A673 (cell line): ENCODE measurements at regions not wholly inside any gene's neighbourhood (a gene's known extent, or its start where the extent isn't known, plus 50 kb on each side); places are given as distances from the start of the nearest gene placed in this dataset.
A peak's percentile ranks its signal among the peaks of the same experiment; 100 is the strongest.
"Not testable (repeated sequence)": the region's sequence is repeated elsewhere in the genome, so short reads cannot be mapped to it uniquely, and the experiment has no call there.

Source experiments
- BruUV-seq: library from RNA; stranded (reverse); fragments of 400-500 nt; replicated peaks from 2 replicates; lab custom pipeline; 2021; lab: Mats Ljungman, UMichigan
- CTCF ChIA-PET: fragments of 300-600 bp; sonication (Branson Sonifier 250); formaldehyde crosslinking; loops from one replicate; lab custom pipeline; 2022; ENCODE audit warnings: antibody characterized with exemption; lab: Charles Lee
- POLR2A ChIA-PET: fragments of 300-600 bp; sonication (Branson Sonifier 250); formaldehyde crosslinking; loops from one replicate; lab custom pipeline; 2022; ENCODE audit warnings: antibody characterized with exemption; ENCODE audit not compliant: low non-redundant PET; lab: Charles Lee
- DNase-seq: peaks from one replicate; pipeline ENCODE4 v3.0.0-alpha.2; 2015; ENCODE audit warnings: low spot score
- H3K27ac ChIP-seq: fragments of 200-600 bp; sonication (generic); 2 replicates; pipeline ENCODE4 v1.5.1; 2016; ENCODE audit warnings: mixed run types, low read depth, mild to moderate bottlenecking, mixed read lengths, antibody characterized with exemption, low read length; ENCODE audit not compliant: poor library complexity, severe bottlenecking
- H3K27me3 ChIP-seq: fragments of 200-600 bp; sonication (generic); replicated peaks from 2 replicates; pipeline ENCODE4 v1.6.1; 2017; ENCODE audit warnings: mixed run types, low read depth, mild to moderate bottlenecking, mixed read lengths, antibody characterized with exemption, low read length; ENCODE audit not compliant: insufficient read depth, poor library complexity
- H3K36me3 ChIP-seq: fragments of 200-600 bp; sonication (generic); 2 replicates; pipeline ENCODE4 v1.6.1; 2016; ENCODE audit warnings: mixed run types, mild to moderate bottlenecking, mixed read lengths, antibody characterized with exemption, low read length; ENCODE audit not compliant: insufficient read depth, poor library complexity, severe bottlenecking
- H3K4me1 ChIP-seq: fragments of 200-600 bp; sonication (generic); 2 replicates; pipeline ENCODE4 v1.6.1; 2017; ENCODE audit warnings: mixed run types, mild to moderate bottlenecking, mixed read lengths, antibody characterized with exemption, low read length; ENCODE audit not compliant: insufficient read depth, poor library complexity, severe bottlenecking
- H3K4me3 ChIP-seq: fragments of 200-600 bp; sonication (generic); 2 replicates; pipeline ENCODE4 v1.5.1; 2016; ENCODE audit warnings: low read depth, mixed run types, mild to moderate bottlenecking, mixed read lengths, low read length; ENCODE audit not compliant: poor library complexity, severe bottlenecking
- H3K9me3 ChIP-seq: fragments of 200-600 bp; sonication (generic); 2 replicates; pipeline ENCODE4 v1.6.1; 2016; ENCODE audit warnings: mixed run types, low read depth, mild to moderate bottlenecking, mixed read lengths, antibody characterized with exemption, low read length; ENCODE audit not compliant: poor library complexity, severe bottlenecking
- EZH2 ChIP-seq: fragments of 200-600 bp; sonication (generic); IDR thresholded peaks from 2 replicates; pipeline ENCODE4 v1.6.1; 2017; ENCODE audit warnings: borderline replicate concordance, low read depth, mild to moderate bottlenecking, mixed read lengths, antibody characterized with exemption, low read length; ENCODE audit not compliant: poor library complexity, severe bottlenecking
- intact Hi-C: fragments of 100-400 bp; cut with micrococcal nuclease; formaldehyde crosslinking; loops from one replicate; pipeline ENCODE4 v1.10.0; 2022; ENCODE audit not compliant: unreplicated experiment
- TF ChIP-seq, protein P1 (sequence below): fragments of 300-800, 200-600 bp; sonication (generic); conservative IDR thresholded peaks from 2 replicates; pipeline ENCODE4 v1.5.1; 2017; ENCODE audit warnings: low read depth, mild to moderate bottlenecking, antibody characterized with exemption, low read length, moderate library complexity, mixed read lengths

DNA sequence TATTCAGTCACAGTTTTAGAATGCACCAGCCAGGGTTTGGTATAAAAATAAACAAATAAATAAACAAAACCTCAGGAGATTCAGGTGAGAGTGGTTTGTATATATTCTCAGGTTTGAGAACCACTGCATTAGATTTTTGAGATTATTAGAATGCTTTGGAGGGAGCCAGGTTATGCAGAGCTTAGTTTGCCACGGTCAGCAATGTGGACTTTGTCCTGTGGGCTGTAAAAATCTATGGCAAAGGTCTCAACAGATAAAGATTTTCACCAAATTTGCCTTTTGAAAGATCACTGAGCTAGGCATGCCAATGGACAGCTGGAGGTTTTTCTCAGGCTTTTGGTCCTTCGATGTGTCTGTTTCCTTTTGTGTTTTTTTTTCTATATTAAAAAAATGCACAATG is 650.1 kb upstream of the RAG2 start:
- no peak for TF ChIP-seq EZH2
- TF ChIP-seq, protein P1, sequence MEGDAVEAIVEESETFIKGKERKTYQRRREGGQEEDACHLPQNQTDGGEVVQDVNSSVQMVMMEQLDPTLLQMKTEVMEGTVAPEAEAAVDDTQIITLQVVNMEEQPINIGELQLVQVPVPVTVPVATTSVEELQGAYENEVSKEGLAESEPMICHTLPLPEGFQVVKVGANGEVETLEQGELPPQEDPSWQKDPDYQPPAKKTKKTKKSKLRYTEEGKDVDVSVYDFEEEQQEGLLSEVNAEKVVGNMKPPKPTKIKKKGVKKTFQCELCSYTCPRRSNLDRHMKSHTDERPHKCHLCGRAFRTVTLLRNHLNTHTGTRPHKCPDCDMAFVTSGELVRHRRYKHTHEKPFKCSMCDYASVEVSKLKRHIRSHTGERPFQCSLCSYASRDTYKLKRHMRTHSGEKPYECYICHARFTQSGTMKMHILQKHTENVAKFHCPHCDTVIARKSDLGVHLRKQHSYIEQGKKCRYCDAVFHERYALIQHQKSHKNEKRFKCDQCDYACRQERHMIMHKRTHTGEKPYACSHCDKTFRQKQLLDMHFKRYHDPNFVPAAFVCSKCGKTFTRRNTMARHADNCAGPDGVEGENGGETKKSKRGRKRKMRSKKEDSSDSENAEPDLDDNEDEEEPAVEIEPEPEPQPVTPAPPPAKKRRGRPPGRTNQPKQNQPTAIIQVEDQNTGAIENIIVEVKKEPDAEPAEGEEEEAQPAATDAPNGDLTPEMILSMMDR: no peak
- Histone ChIP-seq H3K27me3 (no peaks in the 10 kb centered on the region), H3K4me3 (no peak overlapping the region), H3K27ac (no peak overlapping the region), H3K4me1 (no peaks in the 10 kb centered on the region), H3K9me3 (no peaks in the 10 kb centered on the region), H3K36me3 (no peaks in the 10 kb centered on the region)
- intact Hi-C loops: no loop called here
- POLR2A ChIA-PET: no interaction called here
- CTCF ChIA-PET: no interaction called here
- DNase-seq: no peak
- no TSS peak for BruUV-seq

DNA sequence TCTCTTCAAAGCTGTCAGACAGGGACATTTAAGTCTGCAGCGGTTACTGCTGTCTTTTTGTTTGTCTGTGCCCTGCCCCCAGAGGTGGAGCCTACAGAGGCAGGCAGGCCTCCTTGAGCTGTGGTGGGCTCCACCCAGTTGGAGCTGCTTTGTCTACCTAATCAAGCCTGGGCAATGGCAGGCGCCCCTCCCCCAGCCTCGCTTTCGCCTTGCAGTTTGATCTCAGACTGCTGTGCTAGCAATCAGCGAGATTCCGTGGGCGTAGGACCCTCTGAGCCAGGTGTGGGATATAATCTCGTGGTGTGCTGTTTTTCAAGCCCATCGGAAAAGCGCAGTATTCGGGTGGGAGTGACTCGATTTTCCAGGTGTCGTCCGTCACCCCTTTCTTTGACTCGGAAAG is 648.1 kb upstream of the RAG2 start:
- BruUV-seq, H3K27me3 ChIP-seq, CTCF ChIA-PET: not testable (repeated sequence)

DNA sequence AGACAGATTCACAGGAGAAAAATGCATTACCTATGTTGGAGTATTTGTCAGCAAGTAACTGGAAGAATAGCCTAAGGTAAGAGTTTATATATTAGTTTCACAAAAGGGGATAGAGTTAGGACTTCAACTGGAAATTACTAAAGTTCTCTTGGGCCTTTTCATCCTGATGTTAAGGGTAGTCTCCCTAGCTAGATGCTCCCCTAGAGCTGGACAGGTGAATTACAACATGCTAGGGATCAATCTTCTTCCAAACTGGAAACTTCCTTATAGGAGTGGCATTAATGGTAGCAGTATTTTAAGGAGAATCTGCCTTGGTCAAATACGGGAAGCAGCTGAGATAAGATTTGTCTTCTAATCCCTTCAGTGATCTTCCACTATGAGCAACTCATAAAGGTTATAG is 632.8 kb upstream of the RAG2 start:
- Histone ChIP-seq H3K9me3 (no peaks in the 10 kb centered on the region), H3K4me1 (no peaks in the 10 kb centered on the region), H3K27ac (no peak overlapping the region), H3K4me3 (no peak overlapping the region), H3K36me3 (no peaks in the 10 kb centered on the region), H3K27me3 (no peaks in the 10 kb centered on the region)
- peak; percentile 41 for DNase-seq
- TF ChIP-seq, protein P1: peak; percentile 44
- no peak for TF ChIP-seq EZH2
- BruUV-seq: no TSS peak
- intact Hi-C loops: no loop called here
- ChIA-PET POLR2A (no interaction called here), CTCF (no interaction called here)

More for the DNA sequence above, 648.1 kb upstream of the RAG2 start:
- H3K27ac ChIP-seq, H3K4me3 ChIP-seq, H3K4me1 ChIP-seq, POLR2A ChIA-PET, H3K9me3 ChIP-seq, intact Hi-C loops, H3K36me3 ChIP-seq, DNase-seq: not testable (repeated sequence)

DNA sequence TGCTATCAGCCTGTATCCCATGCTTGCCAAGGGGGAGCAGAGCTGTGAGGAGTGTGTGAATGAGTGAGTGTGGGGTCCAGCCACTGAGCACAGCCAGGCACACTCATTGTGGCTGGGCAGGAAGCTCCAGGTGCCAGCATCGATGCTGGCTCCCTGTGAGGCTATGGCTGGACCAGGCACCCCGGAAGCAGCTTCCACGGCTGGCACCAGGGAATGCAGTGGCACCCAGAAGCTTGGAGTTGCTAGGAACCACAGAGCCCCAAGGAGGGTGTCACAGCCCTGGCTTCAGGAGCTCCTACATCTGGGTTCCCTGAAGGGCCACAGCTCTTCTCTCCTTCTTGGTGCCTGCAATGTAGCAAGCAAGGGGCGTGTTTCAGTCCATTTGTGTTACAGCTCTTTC is 625.9 kb upstream of the RAG2 start:
- intact Hi-C loops: no loop called here
- ChIA-PET POLR2A (no interaction called here), CTCF (no interaction called here)
- Histone ChIP-seq H3K9me3 (peaks cover 25% of the 10 kb centered on the region), H3K27me3 (no peaks in the 10 kb centered on the region), H3K36me3 (no peaks in the 10 kb centered on the region), H3K27ac (no peak overlapping the region), H3K4me3 (no peak overlapping the region), H3K4me1 (no peaks in the 10 kb centered on the region)
- no peak for DNase-seq
- no peak for TF ChIP-seq EZH2
- TF ChIP-seq, protein P1: no peak
- BruUV-seq: no TSS peak
